HG02938 (cell line): ENCODE measurements at regions not wholly inside any gene's neighbourhood (a gene's known extent, or its start where the extent isn't known, plus 50 kb on each side); places are given as distances from the start of the nearest gene placed in this dataset.

ENCODE experiments used
- ATAC-seq: cut with Tn5 transposase; IDR thresholded peaks from one replicate; pipeline ENCODE4 v1.9.1; 2021; ENCODE audit warnings: mild to moderate bottlenecking, moderate library complexity; ENCODE audit not compliant: unreplicated experiment

- ATAC-seq: no peak
Observed at GRCh38 chr5:71864730-71865601, 145.9 kb downstream of the CARTPT start.

GRCh38 chr5:71865665-71866320 lies 146.7 kb downstream of the CARTPT start:
- no peak for ATAC-seq

DNA sequence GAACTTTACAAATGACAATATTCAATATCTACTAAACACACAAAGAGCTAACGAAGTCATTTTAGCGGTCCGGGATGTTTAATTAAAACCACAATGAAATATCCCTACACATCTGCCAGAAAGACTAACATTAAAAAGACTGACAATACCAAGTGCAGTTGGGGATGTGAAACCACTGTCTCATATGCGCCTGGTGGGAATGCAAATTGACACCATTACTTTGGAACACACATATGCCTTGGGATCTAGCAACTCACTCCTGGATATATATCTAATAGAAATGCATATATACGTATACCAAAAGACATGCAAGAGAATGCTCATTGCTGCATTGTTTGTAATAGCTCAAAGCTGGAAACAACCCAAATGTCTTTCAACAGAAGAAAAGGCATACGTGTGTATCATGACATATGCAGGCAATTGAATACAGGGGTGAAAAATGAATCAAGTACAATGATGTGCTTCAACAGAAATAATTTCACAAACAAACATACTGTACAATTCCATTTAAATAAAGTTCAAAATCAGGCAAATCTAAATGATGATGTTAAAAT lies 153.3 kb downstream of the CARTPT start:
- no peak for ATAC-seq

- no peak for ATAC-seq
Observed at GRCh38 chr5:71873191-71873591, 154.1 kb downstream of the CARTPT start.

- no peak for ATAC-seq
Observed at GRCh38 chr5:71874521-71874920, 155.4 kb downstream of the CARTPT start.

- ATAC-seq: no peak
Observed at GRCh38 chr5:71877511-71877910, 158.4 kb downstream of the CARTPT start.

DNA sequence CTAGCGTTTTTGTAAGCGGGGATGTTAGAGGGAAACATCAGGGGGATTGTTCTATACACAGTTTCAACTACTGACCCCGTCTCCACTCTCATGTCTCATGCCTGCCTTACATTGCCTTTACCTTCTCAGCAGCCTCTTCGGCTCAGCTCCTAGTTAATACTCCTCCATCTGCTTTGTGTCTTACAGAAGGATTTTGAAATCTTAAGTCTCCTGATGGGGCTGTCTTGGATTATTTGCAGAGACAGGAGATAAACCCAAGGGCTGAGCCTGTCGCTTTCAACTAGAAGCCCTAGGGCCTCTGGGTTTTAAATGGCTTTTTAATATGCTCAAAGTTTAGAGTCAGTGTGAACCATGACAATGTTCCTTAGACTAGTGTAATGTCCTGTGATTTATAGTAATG lies 161.5 kb downstream of the CARTPT start:
- ATAC-seq: no peak

DNA sequence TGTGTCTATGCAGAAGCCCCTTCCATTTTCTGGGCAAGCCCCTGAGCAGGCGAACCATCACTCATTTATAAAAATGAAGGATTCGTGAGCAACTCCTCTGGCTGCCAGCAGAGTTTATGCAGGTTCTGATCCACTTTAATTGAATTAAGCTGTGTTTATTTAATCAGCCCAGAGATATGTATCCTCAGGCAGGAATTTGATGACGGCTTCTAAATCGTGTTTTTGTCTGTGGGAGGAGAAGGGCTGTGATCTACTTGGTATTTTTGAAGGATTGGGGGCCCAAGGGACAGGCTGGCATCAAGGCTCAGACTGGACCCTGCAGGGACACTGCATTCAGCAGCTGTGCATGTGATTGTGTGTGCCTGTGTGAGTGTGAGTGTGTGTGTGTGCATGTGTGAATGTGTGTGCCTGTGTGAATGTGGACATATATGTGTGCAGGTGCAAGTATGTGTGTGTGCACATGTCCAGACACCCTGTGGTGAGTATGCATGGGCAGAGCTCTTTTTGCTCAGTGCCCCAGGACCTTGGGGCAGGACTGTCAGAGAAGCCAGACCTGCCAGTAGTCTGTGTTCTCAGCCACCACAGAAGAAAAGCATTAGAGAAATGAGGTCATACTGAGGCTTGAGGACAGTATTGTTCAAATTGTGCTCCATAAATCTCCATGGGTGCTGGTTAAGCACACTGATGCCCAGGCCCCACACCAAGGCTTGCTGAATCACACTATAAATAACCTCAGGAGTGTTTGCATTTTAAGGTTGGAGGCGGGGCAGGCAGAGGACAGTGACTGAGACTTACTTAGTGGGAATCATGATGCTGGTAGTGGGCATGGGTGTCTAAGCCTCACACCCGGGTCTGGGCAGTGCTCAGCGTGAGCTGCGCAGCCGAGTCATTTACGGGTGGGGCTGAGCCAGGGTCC lies 164.0 kb downstream of the CARTPT start:
- ATAC-seq: no peak

DNA sequence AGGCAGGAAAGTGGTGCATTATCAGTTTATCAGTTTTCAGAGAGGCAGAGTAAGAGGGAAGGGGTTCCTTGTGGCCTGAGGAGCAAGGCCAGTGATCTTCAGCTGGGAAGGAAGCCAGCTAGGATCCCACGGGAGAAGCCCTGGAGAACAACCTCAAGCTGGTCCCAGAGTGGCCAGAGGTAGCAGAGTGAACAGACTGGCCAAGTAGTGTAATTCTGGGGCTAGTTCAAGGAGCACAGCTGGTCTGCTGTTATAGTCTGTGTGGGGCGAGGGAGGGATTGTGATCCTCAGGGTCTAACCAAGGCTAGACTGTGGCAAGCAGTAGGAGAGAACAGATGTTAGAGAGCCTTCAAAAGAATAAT lies 164.6 kb downstream of the CARTPT start:
- ATAC-seq: no peak

DNA sequence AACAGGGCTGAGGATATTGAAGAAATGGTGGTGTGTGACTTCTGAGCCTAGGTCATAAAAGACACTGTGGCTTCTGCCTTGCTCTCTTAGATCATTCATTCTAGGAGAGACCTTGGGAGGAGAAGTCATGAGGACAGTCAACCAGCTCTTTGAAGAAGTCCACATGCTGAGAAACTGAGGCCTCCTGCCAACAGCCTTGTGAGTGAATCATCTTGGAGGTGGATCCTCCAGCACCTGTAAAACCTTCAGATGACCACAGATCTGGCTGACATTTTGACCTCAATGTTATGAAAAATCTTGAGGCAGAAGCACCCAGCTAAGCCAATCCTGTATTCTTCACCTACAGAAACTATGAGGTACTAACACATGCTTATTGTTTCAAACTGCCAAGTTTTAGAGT lies 165.9 kb downstream of the CARTPT start:
- no peak for ATAC-seq

- ATAC-seq: no peak
Observed at GRCh38 chr5:71886406-71886805, 167.3 kb downstream of the CARTPT start.

- ATAC-seq: peak; percentile 98
Observed at GRCh38 chr5:71887680-71888079, 168.6 kb downstream of the CARTPT start.

DNA sequence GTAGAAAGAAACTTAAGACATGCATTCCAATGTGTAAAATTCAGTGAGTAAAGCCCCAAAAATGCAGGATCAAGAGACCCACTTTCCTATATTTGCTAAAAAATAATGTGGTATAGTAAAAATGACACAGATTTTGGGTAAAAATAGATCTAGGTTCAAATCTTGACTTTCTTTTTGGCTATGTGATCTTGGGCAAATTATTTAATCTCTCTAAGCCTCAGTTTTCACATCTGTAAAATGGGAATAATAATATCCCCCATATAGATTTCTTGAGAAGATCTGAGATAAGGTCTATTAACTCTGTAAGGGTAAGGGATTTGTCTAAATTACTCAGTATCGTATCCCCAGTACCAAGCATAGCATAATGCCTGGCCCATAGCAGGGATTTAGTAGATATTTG lies 172.3 kb downstream of the CARTPT start:
- ATAC-seq: no peak

DNA sequence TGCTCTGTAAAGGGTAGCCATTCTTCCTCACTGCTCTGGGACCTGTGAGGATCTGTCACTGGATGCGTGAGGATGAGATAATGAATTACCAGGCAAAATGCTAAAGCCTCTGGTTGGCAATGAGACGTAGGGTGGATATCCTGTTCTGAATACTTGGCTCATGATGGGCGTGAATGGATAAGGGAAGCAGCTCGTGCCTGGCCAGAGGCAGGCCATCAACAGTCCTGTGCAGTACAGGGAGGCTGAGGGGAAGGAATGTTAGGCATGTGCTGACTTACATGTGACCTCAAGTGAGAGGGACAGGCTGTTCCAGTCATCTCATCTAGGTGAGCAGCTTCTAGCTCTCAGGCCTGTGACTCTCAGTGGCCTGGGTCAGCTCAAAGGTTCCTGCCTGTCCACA lies 172.8 kb downstream of the CARTPT start:
- ATAC-seq: no peak

DNA sequence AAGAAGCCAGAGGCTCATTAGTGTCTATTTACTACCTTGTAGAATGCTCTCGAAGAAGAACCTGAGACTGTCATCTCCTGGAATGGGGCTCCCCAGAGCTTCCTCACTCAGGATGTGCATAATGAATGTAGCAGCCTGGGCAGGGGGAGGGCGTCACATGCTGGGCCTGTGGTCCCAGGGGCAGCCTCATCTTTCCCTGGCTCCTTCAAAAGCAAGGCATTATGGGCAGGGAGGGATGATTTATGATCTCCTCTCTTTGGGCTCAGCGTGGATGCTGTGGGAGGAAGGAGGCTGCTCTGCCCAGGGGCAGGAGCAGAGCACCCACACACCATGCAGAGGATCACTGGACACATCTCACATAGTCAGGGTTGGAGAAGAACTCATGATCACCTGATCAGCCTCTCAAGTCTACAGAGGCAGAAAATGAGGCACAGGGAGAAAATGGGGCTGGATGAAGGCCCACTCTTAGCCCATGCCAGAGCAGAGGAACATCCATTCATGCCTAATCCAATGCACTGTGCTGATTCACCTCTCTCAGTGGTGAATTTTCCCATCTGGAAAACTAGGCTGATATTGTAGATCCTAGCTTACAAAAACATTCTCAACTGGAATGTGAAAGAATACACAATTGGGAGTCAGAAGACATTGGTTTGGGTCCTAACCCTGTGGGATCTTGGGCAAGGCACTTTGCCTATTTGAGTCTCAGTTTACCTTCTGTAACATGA lies 173.7 kb downstream of the CARTPT start:
- ATAC-seq: no peak

DNA sequence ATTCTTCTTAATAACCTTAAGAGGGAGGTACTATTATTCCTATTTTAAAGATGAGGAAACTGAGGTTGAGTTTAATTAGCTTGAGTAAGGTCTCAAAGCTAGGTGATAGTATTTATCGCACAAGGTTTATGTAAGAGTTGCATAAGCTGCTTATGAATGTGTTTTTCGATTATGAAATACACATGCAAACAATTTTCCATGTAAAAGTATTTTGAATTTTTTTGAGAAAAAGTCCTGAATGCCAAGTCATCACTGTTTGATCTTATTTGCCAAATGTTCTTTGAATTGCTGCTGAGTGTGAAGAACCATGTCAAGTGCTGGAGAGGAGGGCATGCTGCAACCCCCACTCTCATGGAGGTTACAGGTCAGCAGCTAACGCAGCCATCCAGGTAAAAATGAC lies 174.4 kb downstream of the CARTPT start:
- no peak for ATAC-seq

DNA sequence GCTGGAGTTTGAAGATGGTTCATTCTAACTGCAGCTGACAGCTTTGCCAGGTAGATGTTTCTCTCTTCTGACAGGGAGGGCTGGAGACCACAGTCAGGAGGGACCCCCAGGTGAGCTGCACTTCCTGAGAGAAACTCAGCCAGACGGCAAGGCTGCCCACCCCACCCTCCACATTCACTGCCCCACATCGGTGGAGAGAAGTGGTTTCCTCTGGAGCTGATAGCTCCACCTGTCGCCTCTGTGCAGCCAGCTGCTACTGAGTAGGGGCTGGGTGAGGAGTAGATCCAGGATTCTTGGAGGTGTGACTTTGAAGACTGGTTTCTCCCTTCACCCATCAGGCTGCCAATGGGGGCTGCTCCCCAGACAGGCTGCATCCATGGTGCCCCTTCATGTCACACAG lies 175.0 kb downstream of the CARTPT start:
- no peak for ATAC-seq

DNA sequence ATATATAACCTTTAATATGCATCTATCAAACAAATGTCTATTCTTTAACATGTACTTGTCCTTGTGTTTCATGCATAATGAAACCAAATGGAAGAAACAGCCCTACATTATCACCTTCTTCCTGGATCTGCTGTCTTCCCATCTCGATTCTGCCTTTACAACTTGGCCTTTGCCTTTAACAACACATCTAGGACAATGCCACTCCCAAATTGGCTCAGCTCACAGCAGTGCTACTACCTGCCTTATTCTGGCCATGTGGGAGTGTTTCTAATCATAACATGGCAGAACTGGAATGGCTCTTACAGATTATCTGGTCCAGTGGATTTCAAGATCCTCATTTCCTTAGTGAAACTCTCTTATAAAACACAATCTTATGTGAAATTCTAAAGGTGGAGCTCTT lies 176.5 kb downstream of the CARTPT start:
- no peak for ATAC-seq

DNA sequence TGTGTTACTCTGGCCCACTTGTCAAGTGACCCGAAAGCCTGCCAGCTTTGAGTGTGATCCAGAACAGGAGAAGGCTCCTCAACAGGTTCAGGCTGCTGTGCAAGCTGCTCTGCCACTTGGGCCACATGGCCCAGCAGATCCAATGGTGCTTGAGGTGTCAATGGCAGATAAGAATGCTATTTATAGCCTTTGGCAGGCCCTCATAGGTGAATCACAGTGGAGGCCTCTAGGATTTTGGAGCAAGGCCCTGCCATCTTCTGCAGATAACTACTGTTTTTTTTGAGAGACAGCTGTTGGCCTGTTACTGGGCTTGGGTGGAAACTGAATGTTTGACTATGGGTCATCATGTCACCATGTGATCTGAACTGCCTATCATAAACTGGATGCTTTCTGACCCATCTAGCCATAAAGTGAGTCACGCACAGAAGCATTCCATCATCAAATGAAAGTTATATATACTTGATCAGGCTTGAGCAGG lies 180.8 kb downstream of the CARTPT start:
- ATAC-seq: no peak

DNA sequence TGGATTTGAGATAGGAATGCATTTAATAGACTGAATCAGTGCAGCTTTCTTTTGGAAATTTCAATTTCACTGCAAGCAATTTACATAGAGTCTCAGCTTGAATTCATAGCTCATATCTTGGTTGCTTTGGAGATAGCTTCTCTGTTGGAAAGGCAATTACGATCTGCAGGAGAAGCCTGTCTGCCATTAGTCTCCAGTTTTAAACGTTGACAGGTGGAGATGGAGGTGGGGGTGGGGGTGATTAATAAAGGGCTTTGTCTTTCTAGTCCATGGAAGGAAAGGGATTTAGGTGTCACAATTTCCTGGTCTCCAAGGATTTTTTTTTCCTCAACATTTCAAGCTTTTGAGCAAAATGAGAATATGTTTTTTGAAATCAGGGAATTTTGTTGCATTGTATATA lies 184.7 kb downstream of the CARTPT start:
- no peak for ATAC-seq
